ENCODE measurements at regions not wholly inside any gene's neighbourhood (a gene's known extent, or its start where the extent isn't known, plus 50 kb on each side); places are given as distances from the start of the nearest gene placed in this dataset.
A peak's percentile ranks its signal among the peaks of the same experiment; 100 is the strongest.

DNA sequence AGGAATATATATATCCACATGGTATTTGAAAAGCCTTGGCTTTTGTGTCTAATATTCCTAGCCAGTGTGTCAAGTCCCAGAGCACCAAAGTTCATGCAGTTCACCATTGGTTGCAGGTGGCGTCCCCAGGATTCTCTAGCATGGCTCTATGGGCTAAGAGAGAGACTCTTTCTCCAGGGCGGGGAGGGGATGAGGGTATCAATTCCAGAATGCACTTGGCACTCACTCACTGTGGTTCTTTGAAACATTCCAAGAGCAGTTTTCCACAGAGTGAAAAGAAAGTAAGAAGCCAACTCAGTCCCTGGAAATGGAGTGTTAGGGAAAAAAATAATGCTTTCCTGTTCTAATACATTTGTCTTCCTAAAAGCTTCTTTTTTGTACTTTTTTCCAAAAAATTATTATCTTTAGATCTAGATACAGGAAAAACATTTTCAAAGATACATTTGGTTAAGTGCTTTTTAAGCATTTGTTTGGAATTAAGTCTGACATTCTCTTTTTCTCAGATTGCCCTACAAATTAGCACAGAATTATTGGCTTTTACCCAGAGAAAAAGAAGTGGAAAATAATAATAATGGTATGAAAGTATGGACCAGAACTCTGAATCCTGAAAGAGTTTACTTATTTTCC is 239.9 kb downstream of the PAX3 start:
- DNase-seq = no peak

DNA sequence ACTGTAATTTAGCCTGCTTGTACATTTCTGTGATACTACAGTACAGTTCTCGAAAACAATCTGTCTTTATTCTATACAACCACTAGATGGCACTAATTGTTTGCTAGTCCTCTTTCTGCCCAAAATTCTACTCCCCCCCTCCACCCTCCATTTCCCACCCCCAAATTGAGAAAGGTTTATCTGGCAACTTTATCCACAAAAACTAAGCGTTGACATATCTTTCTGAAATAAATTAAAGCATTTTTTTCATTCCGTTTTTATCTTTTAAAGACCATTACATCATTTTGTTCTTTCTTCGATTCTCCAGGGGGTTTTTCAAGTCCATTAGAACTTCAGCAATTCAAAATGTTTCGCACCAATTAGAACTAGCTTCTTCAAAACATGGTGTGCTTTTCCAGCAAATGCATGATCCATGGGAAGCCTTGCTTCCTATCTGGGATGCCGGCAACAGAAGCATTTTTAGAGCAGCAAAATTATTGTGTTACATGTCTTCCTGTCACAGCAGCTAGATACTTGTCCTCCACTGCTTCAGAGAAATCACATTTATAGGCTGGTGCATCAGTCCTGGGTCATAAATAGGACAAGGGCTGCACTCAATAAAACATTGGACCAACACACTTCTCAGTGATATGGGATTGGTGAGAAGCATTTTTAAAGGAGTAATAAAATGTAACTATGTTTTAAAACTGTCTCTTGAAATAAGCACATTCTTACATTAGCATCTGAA is 241.3 kb downstream of the PAX3 start:
- DNase-seq = peak; percentile 16

DNA sequence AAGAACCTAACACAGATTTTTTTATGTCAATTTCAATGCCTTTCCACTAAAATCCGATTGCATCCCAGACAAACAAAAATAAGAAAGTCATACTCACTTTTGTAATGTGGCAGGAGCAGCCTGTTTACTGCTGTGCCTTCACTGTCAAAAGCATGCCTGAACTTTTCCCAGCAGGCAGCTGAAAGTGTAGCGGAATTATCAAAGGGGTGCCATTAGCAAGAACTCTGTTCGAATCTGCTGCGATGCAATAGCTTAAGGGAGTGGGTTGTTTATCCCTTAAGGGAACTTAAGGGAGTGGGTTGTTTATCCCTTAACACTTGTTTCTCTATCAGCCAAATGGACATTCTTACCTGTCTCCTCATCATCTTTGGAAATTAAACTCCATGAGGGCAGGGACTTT is 243.5 kb downstream of the PAX3 start:
- no peak for DNase-seq

DNA sequence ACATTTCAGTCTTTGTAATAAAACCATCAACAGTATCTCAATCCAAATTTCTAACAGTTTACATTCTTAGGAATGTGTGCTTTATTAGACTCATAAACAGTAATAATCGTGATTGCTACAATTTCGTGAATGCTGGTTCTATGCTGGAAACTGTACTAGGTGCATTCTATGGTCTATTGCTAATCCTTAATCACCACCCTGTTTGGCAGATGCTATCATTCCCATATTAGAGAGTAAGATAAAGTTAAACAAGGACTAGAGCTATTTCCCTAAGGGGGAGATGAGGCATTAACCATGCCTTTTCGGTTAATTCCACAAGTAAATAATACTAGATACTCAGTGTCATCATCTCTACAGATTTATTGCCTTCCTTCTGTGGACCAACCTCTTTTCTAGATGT is 244.0 kb downstream of the PAX3 start:
- no peak for DNase-seq

DNA sequence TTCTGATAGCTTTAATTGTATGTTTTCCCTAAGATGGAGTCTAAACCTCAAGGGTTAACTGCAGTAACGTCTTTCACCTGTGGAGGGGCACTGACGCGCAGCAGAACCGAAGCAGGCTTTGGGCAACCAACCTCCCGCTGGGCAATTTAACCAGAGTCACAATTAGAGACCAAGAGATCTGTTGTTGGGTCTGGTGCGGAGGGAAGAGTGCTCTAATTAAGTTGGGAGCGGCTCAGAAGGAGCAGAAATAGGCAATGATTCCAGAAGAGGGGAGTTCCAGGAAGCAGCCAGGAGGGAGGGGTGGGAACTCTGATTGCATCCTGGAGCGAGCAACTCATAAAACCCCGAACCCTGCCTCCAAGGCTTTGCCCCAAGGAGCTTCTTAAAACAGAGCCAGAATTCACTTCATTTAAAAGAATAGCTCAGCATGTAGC is 245.8 kb downstream of the PAX3 start:
- no peak for DNase-seq

DNA sequence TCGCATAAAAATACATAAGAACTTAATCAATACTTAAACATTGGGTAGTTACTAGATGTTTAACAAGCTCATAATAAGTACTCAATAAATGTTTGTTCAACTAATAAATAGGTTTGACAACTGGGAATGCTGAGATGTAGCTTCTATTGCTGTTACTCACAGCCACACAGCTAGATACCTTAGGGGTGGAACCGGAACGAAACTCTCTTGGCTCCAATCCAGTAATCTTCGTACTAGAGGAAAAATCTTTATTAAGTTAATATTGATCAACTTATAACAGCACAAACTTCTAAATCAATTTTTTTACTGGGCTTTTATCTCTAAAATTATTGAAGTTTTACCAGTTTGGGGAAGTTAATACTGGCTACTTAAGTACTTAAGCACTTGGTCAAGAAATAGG is 247.8 kb downstream of the PAX3 start:
- no peak for DNase-seq

DNA sequence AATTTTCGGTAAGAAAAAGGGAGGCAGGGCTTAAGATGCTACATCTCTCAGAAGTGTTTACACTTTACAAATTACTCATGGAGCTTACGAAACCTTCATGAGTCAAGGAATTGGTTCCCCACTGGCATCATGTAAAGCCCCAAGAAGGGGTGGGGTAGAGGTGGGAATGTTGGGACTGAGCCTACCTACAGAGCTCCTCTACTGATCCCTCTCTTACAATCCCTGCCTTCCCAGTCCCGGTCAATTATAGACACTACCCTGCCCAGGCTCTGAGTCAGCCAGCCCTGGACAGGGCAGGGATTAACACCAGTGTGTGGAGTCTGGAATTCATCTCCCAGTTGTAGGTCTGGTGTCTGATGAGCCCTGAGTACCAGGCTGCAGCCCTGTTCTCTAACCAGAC is 248.9 kb downstream of the PAX3 start:
- DNase-seq = no peak

DNA sequence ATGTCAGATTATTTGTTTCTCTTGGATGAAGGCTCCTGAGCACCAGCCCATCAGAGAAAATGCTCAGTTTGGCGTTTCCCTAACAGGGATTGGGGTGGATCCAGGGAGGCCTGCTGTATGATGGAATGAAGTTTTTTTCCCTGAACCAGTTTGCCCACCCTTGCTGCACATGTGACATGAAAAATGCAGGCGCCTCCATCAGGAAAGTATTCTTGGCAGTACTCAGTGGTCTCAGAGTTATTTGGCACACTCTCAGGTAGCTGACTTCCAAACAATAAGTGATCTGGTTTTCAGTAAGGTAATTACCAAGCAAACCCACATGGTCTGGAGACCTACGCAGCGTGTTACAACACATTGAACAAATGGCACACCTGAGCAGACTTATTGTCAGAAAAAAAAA is 254.9 kb downstream of the PAX3 start:
- no peak for DNase-seq

DNA sequence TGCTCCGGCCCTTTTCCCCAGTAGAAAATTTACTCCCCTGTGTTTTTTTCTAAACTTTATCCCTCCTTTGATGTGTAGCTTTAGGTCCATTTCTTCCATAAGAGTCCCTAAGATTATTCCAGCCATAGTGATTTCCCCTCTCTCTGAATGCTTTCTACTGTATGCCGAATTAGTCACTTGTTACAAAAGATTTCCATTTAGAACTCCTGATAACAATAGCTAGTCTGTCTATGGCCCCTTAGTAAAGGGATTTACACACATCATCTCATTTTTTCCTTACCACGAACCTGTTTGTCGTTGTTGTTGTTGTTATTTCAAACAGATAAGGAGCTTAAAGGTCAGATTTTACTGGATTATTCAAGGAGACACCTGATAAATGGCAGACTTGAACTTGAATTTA is 256.1 kb downstream of the PAX3 start:
- no peak for DNase-seq

DNA sequence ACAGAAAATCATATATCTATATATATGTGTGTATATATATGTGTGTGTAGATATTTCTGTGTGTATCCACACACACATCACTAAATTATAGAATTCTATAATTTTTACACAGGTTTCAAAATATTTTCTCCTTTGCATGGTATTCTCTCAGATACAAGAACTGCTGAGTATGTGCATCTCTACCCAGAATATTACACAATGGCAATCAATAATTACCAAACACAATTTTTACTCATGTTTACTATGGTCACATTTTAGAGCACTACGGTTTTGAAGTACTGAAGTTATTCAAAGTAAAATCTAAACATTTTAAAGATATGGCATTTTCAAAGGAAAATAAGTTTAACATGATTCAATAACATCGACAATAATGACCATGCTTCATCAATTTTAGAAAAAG is 258.5 kb downstream of the PAX3 start:
- DNase-seq = no peak

DNA sequence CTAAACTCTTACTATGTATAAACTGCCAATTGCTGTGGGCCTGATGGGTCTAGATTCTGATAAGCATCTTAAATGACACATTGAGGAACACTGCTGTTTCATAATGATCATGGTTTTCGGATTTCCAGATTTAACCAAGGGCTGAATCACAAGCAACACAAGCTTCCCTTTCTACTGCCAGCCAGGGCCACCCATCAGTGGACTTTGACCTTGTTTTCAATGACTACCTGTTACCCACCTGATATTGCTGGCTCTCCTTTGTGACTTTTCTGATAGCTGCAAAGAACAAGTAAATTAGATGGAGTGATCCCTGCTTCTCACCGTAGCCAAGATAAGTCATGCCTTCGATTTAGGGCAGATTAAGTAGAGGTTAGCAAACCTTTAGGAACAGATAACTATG is 259.0 kb downstream of the PAX3 start:
- DNase-seq = no peak

DNA sequence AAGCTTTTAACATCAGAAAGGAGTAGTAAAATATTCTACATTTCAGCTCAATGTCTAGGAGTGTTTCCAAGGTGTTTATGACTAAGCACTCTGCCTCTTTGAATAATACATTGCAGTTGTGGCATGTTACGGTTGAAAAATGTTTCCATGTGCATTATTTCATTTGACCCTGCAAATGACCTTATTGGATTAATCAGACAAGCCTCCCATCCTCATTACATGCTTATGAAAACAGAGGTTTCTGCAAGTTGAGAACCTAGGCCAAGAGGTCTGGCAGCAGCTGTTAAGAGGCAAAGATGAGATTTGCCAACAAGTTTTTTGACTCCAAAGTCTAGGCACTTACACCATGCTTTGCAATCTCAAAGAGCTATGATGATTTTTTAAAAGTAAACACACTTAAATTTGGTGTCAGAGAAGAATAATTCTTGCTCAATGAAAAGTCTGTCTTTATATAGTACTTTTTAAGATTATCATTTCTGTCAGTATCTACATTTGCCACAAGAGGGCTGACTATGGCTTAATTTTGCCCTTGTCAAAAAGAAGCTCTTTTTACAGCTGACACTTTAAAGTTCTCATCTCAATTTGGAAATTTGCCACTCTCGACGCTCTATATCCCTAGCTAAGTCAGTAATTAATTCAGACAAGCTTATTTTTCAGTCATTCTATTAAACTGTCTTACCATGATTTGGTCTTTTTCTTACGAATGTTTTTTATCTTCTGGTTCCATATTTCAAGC is 260.6 kb downstream of the PAX3 start:
- DNase-seq = no peak

DNA sequence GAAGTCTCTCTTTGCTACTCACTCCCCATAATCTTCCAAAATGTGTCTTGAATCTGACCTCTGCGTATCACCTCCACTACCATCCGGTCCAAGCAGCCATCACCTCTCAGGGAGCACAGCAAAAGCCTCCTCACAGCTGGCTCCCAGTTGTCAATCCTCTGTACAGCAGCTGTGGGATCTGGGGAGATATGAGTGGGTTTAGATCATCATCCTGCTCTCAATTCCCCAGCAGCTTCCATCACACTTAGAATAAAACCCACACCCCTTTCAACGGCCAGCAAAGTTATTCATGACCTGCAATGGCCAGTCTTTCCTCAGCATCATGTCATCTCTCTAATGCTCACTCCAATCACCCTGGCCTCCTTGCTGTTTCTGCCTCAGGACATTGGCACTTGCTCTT is 261.6 kb downstream of the PAX3 start:
- no peak for DNase-seq

DNA sequence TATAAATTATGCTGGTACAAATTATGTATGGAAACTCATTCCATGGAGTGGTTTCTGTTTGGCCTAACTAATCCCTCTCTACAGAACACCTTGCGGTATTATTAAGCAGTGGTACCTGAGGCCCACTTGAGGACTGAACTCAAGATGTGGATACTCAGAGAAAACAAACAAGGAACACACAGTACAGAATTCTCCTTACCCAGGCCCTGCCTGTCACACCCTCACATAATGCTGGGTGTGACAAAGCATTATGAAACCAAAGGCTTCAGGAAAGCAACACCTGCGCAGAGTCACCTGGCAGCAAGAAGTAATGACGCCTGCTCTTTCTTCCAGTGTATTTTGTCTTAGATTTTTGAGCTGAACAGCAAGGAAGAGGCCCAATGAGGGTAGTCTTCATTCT is 264.7 kb downstream of the PAX3 start:
- DNase-seq = no peak

DNA sequence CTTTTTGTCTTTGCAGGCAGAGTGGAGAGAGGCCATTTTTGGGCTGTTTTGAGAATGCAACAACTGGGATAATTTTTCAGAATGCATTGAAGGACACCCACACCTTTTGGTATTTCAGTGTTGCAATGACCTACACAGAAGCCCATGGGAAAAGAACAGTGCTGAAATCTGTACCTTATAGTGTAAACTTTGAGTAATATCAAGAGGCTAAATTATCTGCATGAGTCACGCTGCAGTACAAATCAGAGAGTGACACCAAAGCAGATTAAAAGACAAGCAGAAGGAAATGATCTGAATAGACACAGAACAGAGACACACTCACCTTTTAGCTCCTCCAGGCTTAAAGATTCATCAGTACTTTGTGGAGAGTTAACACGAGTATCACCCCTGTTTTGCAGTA is 265.3 kb downstream of the PAX3 start:
- no peak for DNase-seq

DNA sequence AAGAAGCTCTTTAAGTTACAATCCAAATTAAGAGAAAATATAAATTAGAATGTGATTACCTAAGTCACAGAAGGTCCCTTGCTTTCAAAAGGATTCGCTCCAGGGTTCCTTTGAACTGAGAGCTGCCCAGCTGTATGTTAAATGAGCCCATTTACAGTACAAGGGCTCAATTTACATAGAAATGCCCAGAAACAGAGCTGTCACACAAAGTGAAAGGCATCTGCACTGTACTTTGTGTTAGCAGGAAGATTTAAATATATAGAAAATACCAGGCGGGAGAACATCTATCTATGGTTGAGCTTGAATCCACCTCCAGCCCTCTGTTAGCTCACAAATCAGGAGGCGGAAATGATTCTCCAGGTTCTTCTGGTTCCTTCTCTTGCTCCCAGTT is 272.9 kb downstream of the PAX3 start:
- DNase-seq = no peak

DNA sequence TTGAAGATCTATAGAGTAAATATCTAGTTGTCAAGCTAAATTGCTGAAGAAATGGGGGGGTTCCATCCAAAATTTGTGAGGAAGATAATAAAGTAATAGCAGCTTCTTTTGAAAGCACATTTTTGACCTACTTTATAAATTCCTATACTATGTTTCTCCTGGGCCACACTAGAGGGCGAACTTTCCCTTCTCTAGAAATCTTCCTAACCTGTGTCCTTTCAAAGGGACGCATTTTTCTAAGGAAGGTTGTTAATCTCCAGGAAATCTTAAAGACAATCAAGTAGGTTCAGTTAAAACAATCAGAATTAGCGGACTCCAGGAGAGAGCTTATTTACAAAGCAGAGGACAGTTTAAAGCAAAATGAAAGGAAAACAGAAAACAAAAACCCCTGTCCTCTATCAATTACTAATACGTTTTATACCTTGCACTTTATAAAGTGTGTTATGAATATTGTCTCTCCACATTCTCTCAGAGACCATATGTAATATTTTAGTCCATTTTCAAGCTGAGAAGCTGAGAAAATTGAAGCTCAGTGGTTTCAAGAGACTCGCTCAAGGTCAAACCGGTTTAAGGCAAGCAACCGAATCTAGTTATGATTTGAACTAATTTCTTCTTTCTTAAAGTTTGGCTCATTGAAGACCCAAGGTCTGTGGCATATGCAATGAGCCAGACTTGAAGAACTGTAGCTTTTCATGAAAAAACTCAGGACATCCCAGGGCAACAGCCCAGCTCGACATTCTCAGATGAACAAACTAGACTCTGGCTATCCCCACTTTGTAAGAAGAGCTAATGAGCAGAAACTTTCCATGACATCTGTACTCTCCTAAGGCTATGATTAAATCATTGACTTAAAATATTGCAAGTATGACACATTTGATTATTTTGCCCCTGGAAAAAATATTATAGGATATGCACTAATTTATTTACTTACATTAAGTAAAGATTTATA is 273.6 kb downstream of the PAX3 start:
- DNase-seq = peak; percentile 63

DNA sequence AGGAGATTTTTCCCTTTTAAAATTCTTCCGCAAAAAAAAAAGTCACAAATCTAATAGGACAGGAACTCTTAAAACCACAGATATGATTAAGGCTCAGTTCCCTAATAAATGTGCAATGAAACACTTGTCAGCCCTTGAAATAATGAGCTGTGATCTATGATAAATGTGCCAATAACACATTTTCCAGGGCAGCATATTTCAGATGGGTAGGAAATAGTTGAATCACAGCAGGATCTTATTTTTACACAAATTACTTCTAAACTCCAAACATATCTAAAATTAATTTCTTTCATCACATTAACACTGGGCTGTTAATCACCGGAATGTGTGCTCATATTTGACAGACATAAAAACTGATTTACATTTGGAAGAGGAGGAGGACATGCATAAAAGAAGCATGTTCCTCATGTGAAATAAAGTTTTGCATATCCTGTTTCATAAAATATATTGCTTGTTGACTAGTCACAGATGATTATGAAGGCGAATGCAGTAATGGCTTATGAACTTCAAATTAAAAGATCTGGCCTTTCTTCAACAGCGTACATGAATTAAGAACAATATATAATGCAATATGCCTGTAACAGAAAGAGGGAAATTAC is 281.4 kb downstream of the PAX3 start:
- no peak for DNase-seq

DNA sequence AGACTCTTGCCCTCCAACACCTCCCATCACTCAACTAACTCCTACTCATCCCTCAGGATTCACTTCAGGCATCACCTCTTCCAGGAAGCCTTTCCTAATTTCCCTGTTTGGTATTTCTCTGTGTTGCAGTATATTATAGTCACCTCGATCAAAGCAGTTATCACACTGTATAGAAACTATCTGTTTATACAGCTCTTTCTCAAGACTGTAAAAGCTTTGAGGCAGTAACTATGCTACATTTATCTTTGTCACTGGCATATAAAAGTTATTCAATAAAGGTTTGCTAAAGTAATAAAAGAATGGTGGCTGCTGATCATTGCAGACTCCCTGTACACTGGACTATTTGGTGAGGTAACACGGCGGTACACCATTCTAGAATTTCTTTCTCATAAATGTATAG is 284.9 kb downstream of the PAX3 start:
- no peak for DNase-seq

DNA sequence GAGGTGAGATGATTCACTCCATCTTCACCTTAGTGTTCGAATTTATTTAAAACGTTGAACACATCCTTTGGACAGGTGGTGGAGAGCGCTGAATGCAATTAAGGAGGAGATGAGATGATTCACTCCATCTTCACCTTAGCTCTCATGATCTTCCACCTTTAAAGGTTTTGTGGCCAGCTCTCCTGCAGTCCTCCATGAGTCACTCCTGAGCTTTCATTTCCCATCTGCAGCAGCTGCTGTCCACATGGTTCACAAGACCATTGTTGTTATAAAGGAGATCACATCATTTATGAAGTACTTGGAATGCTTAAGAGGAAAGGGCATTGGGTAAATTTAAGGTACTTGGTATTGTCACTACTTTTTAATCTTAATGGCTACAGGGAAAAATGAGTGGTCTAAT is 298.5 kb downstream of the PAX3 start:
- DNase-seq = no peak

DNA sequence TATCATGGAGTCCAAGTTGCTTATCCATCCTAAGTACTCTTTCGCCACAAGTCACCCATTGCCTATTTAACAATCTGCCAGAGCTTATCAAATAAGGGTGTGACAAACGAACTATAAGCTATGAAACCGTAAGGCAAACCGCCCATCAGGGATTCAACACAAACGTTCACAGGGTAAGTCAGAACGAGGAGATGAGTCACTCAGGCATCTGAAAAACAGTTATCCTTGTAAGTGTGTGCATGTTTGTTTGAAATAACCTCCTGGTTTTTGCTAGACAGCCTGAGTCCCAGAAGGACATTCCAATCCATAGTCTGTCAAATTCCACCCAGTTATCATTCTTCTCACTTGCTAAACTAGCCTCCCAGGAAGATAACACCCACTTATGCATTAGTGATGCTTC is 299.1 kb downstream of the PAX3 start:
- DNase-seq = no peak

DNA sequence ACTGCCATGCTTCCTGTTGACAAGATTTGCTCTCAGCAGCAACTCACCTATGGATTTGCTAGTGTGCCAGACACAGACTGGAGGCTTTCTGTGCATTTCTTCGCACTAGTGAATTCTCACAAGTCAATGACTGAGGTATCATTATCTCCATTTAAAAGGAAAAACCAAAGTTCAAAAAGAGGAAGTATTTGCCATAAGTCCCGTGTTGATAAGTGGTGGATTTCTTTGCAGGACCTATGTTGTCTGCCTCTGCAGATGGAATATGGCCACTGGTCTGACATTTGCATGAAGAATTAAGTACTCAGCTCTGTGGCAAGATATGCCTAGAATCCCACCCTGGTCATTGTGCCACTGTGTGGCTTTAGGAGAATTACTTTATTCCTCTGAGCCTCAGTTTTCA is 299.6 kb downstream of the PAX3 start:
- no peak for DNase-seq

DNA sequence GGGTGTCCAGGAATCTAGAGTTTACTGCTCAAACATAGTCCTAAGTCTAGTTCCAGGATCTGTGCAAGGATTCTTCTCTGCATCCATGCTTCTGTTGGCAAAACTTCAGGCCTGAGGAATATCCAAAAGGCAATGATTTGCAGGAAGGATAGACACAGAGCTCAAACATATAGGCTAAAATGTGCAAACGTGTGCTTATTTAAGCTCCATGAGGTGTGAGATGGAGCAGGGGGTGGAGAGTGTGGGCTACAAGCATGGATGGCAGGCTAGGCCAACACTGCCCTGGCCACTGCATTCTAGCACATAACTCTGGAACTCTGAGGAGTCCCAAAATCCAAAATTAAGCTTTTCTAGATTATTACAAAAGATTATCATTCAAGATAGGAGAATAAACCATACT is 301.1 kb downstream of the PAX3 start:
- no peak for DNase-seq

All from dermis blood vessel endothelial cell (primary cell).